NCI-H460 (cell line): ENCODE measurements at regions not wholly inside any gene's neighbourhood (a gene's known extent, or its start where the extent isn't known, plus 50 kb on each side); places are given as distances from the start of the nearest gene placed in this dataset.
"Not testable (repeated sequence)": the region's sequence is repeated elsewhere in the genome, so short reads cannot be mapped to it uniquely, and the experiment has no call there.

ENCODE experiments used
- DNase-seq: peaks from one replicate; pipeline ENCODE4 v3.0.0-alpha.2; 2016; ENCODE audit warnings: low read depth; ENCODE audit errors: extremely low read depth

- peak; percentile 79 for DNase-seq
Measured at GRCh38 chr14:37874429-37875109, 279.1 kb downstream of the TTC6 start.

- no peak for DNase-seq
Measured at GRCh38 chr14:37888234-37888633, 292.8 kb downstream of the TTC6 start.

- no peak for DNase-seq
Measured at GRCh38 chr14:37889087-37889486, 293.7 kb downstream of the TTC6 start.

- no peak for DNase-seq
Measured at GRCh38 chr14:37890095-37890494, 294.7 kb downstream of the TTC6 start.

GRCh38 chr14:37891500-37891899 lies 296.1 kb downstream of the TTC6 start:
- not testable (repeated sequence) for DNase-seq

- DNase-seq, result no peak
Measured at GRCh38 chr14:37894463-37894862, 299.0 kb downstream of the TTC6 start.

GRCh38 chr14:37899365-37899764 lies 303.9 kb downstream of the TTC6 start:
- DNase-seq, result no peak

- DNase-seq, result no peak
Measured at GRCh38 chr14:37900561-37900960, 305.1 kb downstream of the TTC6 start.

GRCh38 chr14:37901978-37902377 lies 305.7 kb upstream of the SSTR1 start:
- DNase-seq, result no peak

GRCh38 chr14:37903343-37904191 lies 304.1 kb upstream of the SSTR1 start:
- peak; percentile 42 for DNase-seq

GRCh38 chr14:37924622-37925021 lies 283.1 kb upstream of the SSTR1 start:
- no peak for DNase-seq

- no peak for DNase-seq
Measured at GRCh38 chr14:37932008-37932407, 275.7 kb upstream of the SSTR1 start.

- no peak for DNase-seq
Measured at GRCh38 chr14:37932481-37932880, 275.2 kb upstream of the SSTR1 start.

GRCh38 chr14:37936971-37937370 lies 270.7 kb upstream of the SSTR1 start:
- DNase-seq, result no peak

GRCh38 chr14:37939442-37940028 lies 268.2 kb upstream of the SSTR1 start:
- no peak for DNase-seq

- no peak for DNase-seq
Measured at GRCh38 chr14:37945959-37946358, 261.7 kb upstream of the SSTR1 start.

- DNase-seq, result no peak
Measured at GRCh38 chr14:37946819-37947218, 260.9 kb upstream of the SSTR1 start.

GRCh38 chr14:37948266-37948665 lies 259.4 kb upstream of the SSTR1 start:
- DNase-seq, result no peak

GRCh38 chr14:37968664-37969240 lies 239.0 kb upstream of the SSTR1 start:
- DNase-seq, result no peak

- no peak for DNase-seq
Measured at GRCh38 chr14:37969511-37969979, 238.2 kb upstream of the SSTR1 start.

- no peak for DNase-seq
Measured at GRCh38 chr14:37970696-37971095, 237.0 kb upstream of the SSTR1 start.
